H9 (cell line): ENCODE measurements at regions not wholly inside any gene's neighbourhood (a gene's known extent, or its start where the extent isn't known, plus 50 kb on each side); places are given as distances from the start of the nearest gene placed in this dataset.

ENCODE experiments used
- DNase-seq: peaks from one replicate; pipeline ENCODE4 v3.0.0-alpha.2; 2017
- H2AFZ ChIP-seq: one replicate; pipeline ENCODE4 v1.6.1; 2013; ENCODE audit warnings: mild to moderate bottlenecking, low read length, control low read depth, moderate library complexity
- H2AK5ac ChIP-seq: 2 replicates; pipeline ENCODE4 v1.6.1; 2013; ENCODE audit warnings: low read length, control low read depth, mixed read lengths; ENCODE audit not compliant: insufficient read length
- H2BK120ac ChIP-seq: one replicate; pipeline ENCODE4 v1.6.1; 2013; ENCODE audit warnings: low read depth, mild to moderate bottlenecking, low read length, control low read depth, inconsistent platforms; ENCODE audit not compliant: poor library complexity, severe bottlenecking
- H2BK12ac ChIP-seq: 2 replicates; pipeline ENCODE4 v1.6.1; 2013; ENCODE audit warnings: low read length, control low read depth, mixed read lengths, low read depth; ENCODE audit not compliant: insufficient read length
- H2BK15ac ChIP-seq: 2 replicates; pipeline ENCODE4 v1.6.1; 2013; ENCODE audit warnings: low read depth, low read length, control low read depth
- H2BK20ac ChIP-seq: one replicate; pipeline ENCODE4 v1.6.1; 2013; ENCODE audit warnings: low read depth, mild to moderate bottlenecking, low read length, control low read depth, inconsistent platforms; ENCODE audit not compliant: poor library complexity, severe bottlenecking
- H2BK5ac ChIP-seq: 2 replicates; pipeline ENCODE4 v1.6.1; 2013; ENCODE audit warnings: low read length, control low read depth, mixed read lengths; ENCODE audit not compliant: insufficient read length
- H3K14ac ChIP-seq: 2 replicates; pipeline ENCODE4 v1.6.1; 2013; ENCODE audit warnings: low read length, control low read depth; ENCODE audit not compliant: insufficient read depth
- H3K18ac ChIP-seq: 2 replicates; pipeline ENCODE4 v1.6.1; 2013; ENCODE audit warnings: low read depth, mild to moderate bottlenecking, mixed read lengths, low read length, control low read depth; ENCODE audit not compliant: insufficient read length
- H3K23ac ChIP-seq: 2 replicates; pipeline ENCODE4 v1.6.1; 2013; ENCODE audit warnings: low read length, control low read depth, mixed read lengths, low read depth; ENCODE audit not compliant: insufficient read length
- H3K23me2 ChIP-seq: 2 replicates; pipeline ENCODE4 v1.6.1; 2013; ENCODE audit warnings: low read depth, mild to moderate bottlenecking, mixed read lengths, low read length, control low read depth; ENCODE audit not compliant: insufficient read length, poor library complexity, severe bottlenecking
- H3K27ac ChIP-seq: 2 replicates; pipeline ENCODE4 v1.5.1; 2013; ENCODE audit warnings: low read length, control low read depth, mixed read lengths, low read depth; ENCODE audit not compliant: insufficient read length
- H3K27me3 ChIP-seq: 2 replicates; pipeline ENCODE4 v1.6.1; 2013; ENCODE audit warnings: low read length, control low read depth, inconsistent platforms; ENCODE audit not compliant: insufficient read depth
- H3K4ac ChIP-seq: 2 replicates; pipeline ENCODE4 v1.6.1; 2013; ENCODE audit warnings: low read depth, mild to moderate bottlenecking, control low read depth, inconsistent platforms, low read length, moderate library complexity
- H3K4me1 ChIP-seq: 2 replicates; pipeline ENCODE4 v1.6.1; 2013; ENCODE audit warnings: low read length, control low read depth, inconsistent platforms; ENCODE audit not compliant: insufficient read depth
- H3K4me2 ChIP-seq: 2 replicates; pipeline ENCODE4 v1.6.1; 2013; ENCODE audit warnings: low read length, control low read depth, mixed read lengths; ENCODE audit not compliant: insufficient read length, insufficient read depth
- H3K56ac ChIP-seq: 2 replicates; pipeline ENCODE4 v1.6.1; 2013; ENCODE audit warnings: low read depth, mild to moderate bottlenecking, mixed read lengths, low read length, control low read depth; ENCODE audit not compliant: insufficient read length
- H3K79me1 ChIP-seq: 2 replicates; pipeline ENCODE4 v1.6.1; 2013; ENCODE audit warnings: low read depth, mild to moderate bottlenecking, moderate library complexity, low read length, control low read depth, inconsistent platforms; ENCODE audit not compliant: insufficient read depth, poor library complexity, severe bottlenecking
- H3K79me2 ChIP-seq: 2 replicates; pipeline ENCODE4 v1.6.1; 2013; ENCODE audit warnings: low read length, control low read depth, inconsistent platforms; ENCODE audit not compliant: insufficient read depth
- H3K9ac ChIP-seq: 2 replicates; pipeline ENCODE4 v1.6.1; 2013; ENCODE audit warnings: low read length, control low read depth, mixed read lengths; ENCODE audit not compliant: insufficient read length; ENCODE audit errors: extremely low read depth
- H3K9me3 ChIP-seq: one replicate; pipeline ENCODE4 v1.6.1; 2013; ENCODE audit warnings: low read depth, low read length, inconsistent platforms; ENCODE audit not compliant: control insufficient read depth
- H3T11ph ChIP-seq: one replicate; pipeline ENCODE4 v1.6.1; 2013; ENCODE audit warnings: mild to moderate bottlenecking, low read length, control low read depth, inconsistent platforms
- H4K20me1 ChIP-seq: one replicate; pipeline ENCODE4 v1.6.1; 2013; ENCODE audit not compliant: control insufficient read depth, insufficient read length, insufficient read depth
- H4K5ac ChIP-seq: 2 replicates; pipeline ENCODE4 v1.6.1; 2013; ENCODE audit warnings: low read depth, mild to moderate bottlenecking, mixed read lengths, low read length, control low read depth; ENCODE audit not compliant: insufficient read length
- H4K8ac ChIP-seq: replicated peaks from 2 replicates; pipeline ENCODE4 v1.6.1; 2013; ENCODE audit warnings: low read length, control low read depth, mixed read lengths, low read depth; ENCODE audit not compliant: insufficient read length
- H4K91ac ChIP-seq: 2 replicates; pipeline ENCODE4 v1.6.1; 2013; ENCODE audit warnings: low read depth, mild to moderate bottlenecking, moderate library complexity, mixed read lengths, low read length, control low read depth; ENCODE audit not compliant: insufficient read length
- H3K27ac Mint-ChIP-seq, 3 experiments: 2 replicates in 2 of 3; 3 replicates in 1 of 3; pipeline ENCODE4 v1.8.0; 2020 to 2021; ENCODE audit warnings: mixed read lengths in 3 of 3, mild to moderate bottlenecking in 1 of 3, moderate library complexity in 1 of 3
- H3K27me3 Mint-ChIP-seq: 2 replicates; pipeline ENCODE4 v1.8.0; 2021; ENCODE audit warnings: low read depth, mild to moderate bottlenecking, moderate library complexity, mixed read lengths
- H3K36me3 Mint-ChIP-seq, 3 experiments: 2 replicates in 2 of 3; 3 replicates in 1 of 3; pipeline ENCODE4 v1.8.0; 2020 to 2021; ENCODE audit warnings: low read depth in 3 of 3, mixed read lengths in 3 of 3; ENCODE audit not compliant: insufficient read depth in 1 of 3
- H3K4me1 Mint-ChIP-seq, 2 experiments: 2 replicates each; pipeline ENCODE4 v1.8.0; 2020; ENCODE audit warnings: mixed read lengths in 2 of 2
- H3K4me3 Mint-ChIP-seq, 2 experiments: 2 replicates in 1 of 2; 3 replicates in 1 of 2; pipeline ENCODE4 v1.8.0; 2020 to 2021; ENCODE audit warnings: mild to moderate bottlenecking in 2 of 2, mixed read lengths in 2 of 2, moderate library complexity in 1 of 2
- H3K9me3 Mint-ChIP-seq, 2 experiments: 2 replicates in 1 of 2; 3 replicates in 1 of 2; pipeline ENCODE4 v1.8.0; 2020; ENCODE audit warnings: mild to moderate bottlenecking in 2 of 2, mixed read lengths in 2 of 2, moderate library complexity in 1 of 2
- WGBS: extraction: QIAGEN DNeasy Blood & Tissue Kit; methylation state at CpG from one replicate; pipeline ENCODE4 v1.1.7; 2013; ENCODE audit warnings: missing lambda C conversion rate, low lambda C conversion rate, mixed read lengths; ENCODE audit not compliant: insufficient read length; ENCODE audit errors: extremely low coverage; 5-methylcytosine and 5-hydroxymethylcytosine counted together
- TF ChIP-seq, protein P1 (sequence below): fragments of 200-600 bp; sonication (generic); conservative IDR thresholded peaks from 3 replicates; pipeline ENCODE4 v1.8.0; 2021; ENCODE audit warnings: antibody characterized with exemption, mild to moderate bottlenecking

DNA sequence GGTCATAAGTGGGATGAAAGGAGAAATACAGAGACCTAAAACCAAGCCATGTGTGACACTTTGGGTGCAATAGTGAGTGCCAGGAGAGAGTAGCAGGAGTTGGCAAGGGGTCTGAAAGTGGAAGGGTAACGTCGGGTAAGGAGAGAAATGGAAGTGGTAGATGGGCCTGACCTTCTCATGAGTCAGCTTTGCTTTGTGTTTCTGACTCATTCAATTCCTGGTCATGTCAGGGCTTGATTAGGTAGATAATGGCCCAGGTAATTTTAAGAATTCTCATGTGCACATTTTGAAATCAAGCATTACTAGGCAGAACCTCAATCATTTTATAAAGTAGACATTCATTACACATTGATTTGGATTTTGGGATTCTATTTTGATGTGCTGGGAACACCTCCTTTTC lies 262.5 kb downstream of the SOX2 start:
- no peak overlapping the region for H4K8ac ChIP-seq
- H3K4ac ChIP-seq = no peak overlapping the region
- no peak overlapping the region for H3K9ac ChIP-seq
- no CpG with 5 or more reads among the region's 2 CpGs for WGBS
- H3K56ac ChIP-seq = no peak overlapping the region
- Mint-ChIP-seq H3K27me3 (no peaks in the 10 kb centered on the region), H3K9me3 (no peaks in the 10 kb centered on the region), H3K36me3 (no peaks in the 10 kb centered on the region), H3K4me1 (peaks cover 0 to 6% of the 10 kb centered on the region in 2 experiments; a peak in 2 of 4 replicates), H3K27ac (0 out of 7 replicates have a peak overlapping the region, but pooled peaks of 1 of the 3 experiments have one; percentile 0), H3K4me3 (no peak overlapping the region)
- TF ChIP-seq, protein P1, sequence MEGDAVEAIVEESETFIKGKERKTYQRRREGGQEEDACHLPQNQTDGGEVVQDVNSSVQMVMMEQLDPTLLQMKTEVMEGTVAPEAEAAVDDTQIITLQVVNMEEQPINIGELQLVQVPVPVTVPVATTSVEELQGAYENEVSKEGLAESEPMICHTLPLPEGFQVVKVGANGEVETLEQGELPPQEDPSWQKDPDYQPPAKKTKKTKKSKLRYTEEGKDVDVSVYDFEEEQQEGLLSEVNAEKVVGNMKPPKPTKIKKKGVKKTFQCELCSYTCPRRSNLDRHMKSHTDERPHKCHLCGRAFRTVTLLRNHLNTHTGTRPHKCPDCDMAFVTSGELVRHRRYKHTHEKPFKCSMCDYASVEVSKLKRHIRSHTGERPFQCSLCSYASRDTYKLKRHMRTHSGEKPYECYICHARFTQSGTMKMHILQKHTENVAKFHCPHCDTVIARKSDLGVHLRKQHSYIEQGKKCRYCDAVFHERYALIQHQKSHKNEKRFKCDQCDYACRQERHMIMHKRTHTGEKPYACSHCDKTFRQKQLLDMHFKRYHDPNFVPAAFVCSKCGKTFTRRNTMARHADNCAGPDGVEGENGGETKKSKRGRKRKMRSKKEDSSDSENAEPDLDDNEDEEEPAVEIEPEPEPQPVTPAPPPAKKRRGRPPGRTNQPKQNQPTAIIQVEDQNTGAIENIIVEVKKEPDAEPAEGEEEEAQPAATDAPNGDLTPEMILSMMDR = no peak
- H3K9me3 ChIP-seq = no peaks in the 10 kb centered on the region
- H2BK5ac ChIP-seq = no peak overlapping the region
- no peak overlapping the region for H2BK20ac ChIP-seq
- H2BK120ac ChIP-seq = no peak overlapping the region
- no peaks in the 10 kb centered on the region for H3K4me1 ChIP-seq
- H4K5ac ChIP-seq = no peak overlapping the region
- no peak overlapping the region for H3K23ac ChIP-seq
- no peak overlapping the region for H3K14ac ChIP-seq
- no peaks in the 10 kb centered on the region for H3K27me3 ChIP-seq
- no peak overlapping the region for H2BK15ac ChIP-seq
- no peak overlapping the region for H3K4me2 ChIP-seq
- H4K20me1 ChIP-seq = no peaks in the 10 kb centered on the region
- H3K27ac ChIP-seq = no peak overlapping the region
- H3K18ac ChIP-seq = no peak overlapping the region
- no peaks in the 10 kb centered on the region for H3K23me2 ChIP-seq
- no peak overlapping the region for H2AK5ac ChIP-seq
- H3K79me1 ChIP-seq = no peaks in the 10 kb centered on the region
- H2AFZ ChIP-seq = no peak overlapping the region
- H4K91ac ChIP-seq = no peak overlapping the region
- no peak overlapping the region for H3T11ph ChIP-seq
- H3K79me2 ChIP-seq = no peaks in the 10 kb centered on the region
- no peak for DNase-seq
- H2BK12ac ChIP-seq = no peak overlapping the region
